NCI-H1436 treated with DMSO at 0.1 percent for 48 hours (cell line): ENCODE measurements at regions not wholly inside any gene's neighbourhood (a gene's known extent, or its start where the extent isn't known, plus 50 kb on each side); places are given as distances from the start of the nearest gene placed in this dataset.
"Not testable (repeated sequence)": the region's sequence is repeated elsewhere in the genome, so short reads cannot be mapped to it uniquely, and the experiment has no call there.

Experiments used
- DNase-seq: peaks from one replicate; lab custom pipeline; 2025; lab: John Stamatoyannopoulos, UW

GRCh38 chr12:25384038-25384892 lies 133.5 kb upstream of the KRAS start:
- no peak for DNase-seq

GRCh38 chr12:25382311-25383106 lies 131.8 kb upstream of the KRAS start:
- no peak for DNase-seq

DNA sequence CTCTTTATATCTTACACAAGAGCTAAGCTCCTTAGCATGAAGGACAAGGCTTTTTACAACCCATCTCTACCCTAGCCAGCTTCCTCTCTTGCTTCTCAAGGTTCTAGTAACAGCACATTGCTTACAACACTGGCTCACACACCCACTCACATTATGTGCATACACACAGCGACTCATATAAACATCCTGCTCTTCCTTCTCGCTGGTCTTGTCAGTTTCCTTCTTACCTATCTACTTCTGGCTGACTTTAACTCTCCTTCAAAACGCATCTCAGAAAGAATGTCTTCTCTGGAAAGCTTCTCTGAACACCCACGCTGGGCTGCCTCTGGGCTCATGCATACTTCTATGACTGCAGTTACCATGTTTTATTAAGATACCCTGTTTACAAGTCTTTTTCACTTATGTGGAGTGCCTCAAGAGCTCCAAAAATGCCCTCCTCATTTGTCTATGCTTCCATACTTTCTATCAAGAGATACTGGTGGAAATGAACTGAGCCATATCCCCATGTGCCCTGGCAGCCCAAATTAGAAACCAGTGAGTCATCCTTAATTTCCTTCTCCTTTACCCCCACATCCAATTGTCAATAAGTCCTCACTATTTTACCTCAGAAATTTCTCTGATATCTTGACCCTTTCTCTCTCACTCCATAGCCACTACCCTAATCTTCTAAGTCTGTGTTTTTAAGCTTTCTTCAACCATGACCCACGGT lies 126.9 kb upstream of the KRAS start:
- no peak for DNase-seq

GRCh38 chr12:25376985-25377384 lies 126.3 kb upstream of the KRAS start:
- no peak for DNase-seq

- DNase-seq: no peak
These were observed 125.7 kb upstream of the KRAS start for GRCh38 chr12:25376407-25376806.

DNA sequence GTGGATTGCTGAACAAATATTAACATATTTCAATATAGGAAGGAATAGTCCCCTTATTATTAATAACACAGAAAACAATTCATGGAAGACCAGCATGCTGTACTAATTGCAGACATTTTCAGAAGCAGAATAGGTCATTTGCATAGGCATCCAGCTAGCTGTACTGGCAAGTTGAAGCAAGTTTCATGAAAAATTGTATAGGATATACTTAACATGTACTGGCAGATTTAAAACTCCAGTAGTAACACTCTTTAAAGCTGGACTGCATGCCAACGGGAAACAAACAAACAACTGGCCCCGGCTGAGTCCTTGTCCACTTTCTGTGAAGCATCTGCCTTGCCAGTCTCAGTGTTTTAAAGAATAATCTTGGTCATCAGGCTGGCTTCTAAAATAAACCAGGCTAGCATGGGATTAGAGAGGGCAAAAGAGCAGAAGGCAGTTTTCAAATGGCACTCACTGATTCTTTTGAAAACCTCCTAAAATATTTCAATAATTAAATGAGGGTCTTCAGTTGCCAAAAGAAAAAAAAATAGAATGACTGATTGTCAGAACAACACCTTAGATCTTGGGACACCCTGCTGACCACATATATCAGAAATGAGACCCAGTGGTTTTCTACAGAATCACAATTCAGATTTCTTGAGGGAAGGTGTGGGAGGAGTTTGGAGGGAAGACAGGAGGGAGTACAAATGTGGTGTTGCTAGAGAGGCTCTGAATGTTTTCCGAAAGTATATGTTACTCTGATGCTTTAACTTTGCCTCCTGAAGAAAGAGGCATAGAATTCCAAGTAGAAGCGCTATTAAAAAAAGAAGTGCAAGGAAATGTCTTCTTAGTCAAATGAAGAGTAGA lies 122.5 kb upstream of the KRAS start:
- no peak for DNase-seq

DNA sequence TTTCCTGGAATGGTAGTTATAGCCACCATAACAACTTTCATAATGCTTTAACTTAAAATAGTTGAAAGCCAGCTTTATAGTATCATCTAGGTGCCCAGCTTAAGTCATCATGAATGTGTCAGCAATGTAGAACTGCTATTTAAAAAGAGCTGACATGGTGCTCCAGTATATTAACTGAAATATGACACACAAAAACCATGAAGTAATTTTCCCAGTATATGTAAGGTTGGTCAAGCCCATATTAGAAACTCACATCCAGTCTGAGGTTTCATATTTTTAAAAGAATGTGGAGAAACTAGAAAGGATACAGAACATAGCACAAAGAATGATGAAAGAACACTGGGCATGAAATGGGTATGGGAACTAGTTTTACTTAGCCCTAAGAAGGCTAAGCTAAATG lies 121.3 kb upstream of the KRAS start:
- DNase-seq: no peak

DNA sequence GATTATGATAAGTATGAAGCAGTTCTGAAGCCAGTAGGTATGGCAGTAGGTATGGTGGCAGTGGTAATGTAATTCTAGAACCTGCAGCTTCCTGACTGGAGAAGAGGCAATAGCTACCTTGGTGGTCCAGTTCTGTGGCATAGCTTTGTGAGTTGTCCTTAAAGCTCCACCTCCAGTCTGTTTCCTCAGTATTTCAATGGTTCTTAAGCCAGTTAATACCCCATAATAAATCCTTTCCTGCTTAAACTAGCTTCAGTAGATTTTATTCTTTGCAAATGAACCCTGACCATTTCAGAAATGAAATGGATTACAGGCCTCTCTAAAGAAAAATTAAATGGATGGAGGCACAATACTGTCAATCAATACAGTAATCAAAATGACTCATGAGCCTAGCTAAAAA lies 117.8 kb upstream of the KRAS start:
- DNase-seq: no peak

GRCh38 chr12:25366122-25366521 lies 115.4 kb upstream of the KRAS start:
- no peak for DNase-seq

GRCh38 chr12:25365340-25365730 lies 114.6 kb upstream of the KRAS start:
- no peak for DNase-seq

DNA sequence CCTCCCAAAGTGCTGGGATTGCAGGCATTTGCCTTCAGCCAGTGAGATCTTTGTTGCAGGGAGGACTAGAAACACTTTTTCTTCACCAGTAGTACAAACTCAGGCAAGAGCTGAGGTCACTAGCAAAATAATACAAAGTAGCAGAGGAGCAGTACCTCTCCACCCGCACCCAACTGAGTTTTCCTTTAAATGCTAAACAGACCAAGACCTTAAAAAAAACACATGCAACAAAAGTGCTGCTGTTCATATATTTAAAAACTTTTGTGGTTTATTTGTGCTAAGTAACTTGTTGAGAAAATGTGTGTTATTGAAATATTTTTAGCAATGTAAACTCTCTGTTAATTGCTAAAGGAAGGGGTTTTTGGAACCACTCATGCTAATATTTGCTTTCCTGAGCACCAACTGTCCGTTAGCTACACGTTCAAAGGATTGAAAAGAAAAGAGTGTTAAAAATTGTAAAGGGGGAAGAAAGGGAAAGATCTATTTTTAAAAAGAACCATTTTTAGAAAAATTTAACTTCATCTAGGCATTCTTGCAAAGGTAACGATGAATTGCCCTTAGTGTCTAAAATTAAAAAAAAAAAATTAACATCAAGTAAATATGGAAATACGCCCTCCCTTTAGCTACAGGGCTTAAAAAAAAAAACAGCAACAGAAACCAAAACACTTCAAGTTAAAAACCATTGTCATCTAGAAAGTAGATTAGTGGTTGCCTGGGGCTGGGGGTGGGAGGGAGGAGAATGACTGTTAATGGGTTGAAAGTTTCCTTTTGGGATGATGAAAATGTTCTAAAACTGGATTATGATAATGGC lies 114.0 kb upstream of the KRAS start:
- DNase-seq: no peak

- no peak for DNase-seq
These were observed 111.9 kb upstream of the KRAS start for GRCh38 chr12:25362646-25363045.

DNA sequence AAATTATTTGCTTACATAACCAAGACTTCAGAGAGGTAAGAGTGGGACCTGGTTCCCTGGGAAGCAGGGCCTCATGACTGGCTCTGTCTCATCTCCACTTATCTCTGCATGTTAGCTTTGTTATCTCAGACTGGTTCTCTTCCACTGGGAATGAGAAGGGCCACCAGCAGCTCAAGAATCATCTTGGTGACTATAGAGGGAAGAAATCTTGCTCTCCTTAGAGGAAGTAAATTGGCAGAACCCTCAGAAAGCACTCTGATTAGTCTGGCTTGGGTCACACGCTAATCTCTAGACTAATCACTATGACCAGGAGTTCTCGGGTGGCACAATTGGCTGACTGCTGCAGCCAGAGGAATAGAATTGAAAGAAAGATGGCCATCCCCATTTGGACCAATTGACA lies 110.8 kb upstream of the KRAS start:
- no peak for DNase-seq

GRCh38 chr12:25357595-25357994 lies 106.9 kb upstream of the KRAS start:
- no peak for DNase-seq

- DNase-seq: not testable (repeated sequence)
These were observed 102.2 kb upstream of the KRAS start for GRCh38 chr12:25352942-25353341.

DNA sequence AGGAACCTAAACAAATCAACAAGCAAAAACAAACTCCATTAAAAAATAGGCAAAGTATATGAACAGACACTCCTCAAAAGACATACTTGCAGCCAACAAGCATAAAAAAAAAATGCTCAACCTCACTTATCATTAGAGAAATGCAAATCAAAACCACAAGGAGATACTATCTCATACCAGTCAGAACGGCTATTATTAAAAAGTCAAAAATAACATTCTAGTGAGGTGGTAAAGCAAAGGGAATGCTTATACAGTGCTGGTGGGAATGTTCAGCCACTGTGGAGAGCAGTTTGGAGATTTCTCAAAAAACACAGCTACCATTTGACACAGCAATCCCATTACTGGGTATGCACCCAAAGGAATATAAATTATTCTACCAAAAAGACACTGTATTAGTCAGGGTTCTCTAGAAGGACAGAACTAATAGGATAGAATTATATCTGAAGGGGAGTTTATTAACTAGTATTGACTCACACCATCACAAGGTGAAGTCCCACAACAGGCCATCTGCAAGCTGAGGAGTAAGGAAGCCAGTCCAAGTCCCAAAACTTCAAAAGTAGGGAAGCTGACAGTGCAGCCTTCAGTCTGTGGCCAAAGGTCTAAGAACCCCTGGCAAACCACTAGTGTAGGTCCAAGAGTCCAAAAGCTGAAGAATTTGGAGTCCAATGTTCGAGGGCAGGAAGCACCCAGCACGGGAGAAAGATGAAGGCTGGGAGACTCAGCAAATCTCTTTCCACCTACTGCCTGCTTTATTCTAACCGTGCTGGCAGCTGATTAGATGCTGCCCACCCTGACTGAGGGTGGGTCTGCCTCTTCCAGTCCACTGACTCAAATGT lies 101.6 kb upstream of the KRAS start:
- no peak for DNase-seq

DNA sequence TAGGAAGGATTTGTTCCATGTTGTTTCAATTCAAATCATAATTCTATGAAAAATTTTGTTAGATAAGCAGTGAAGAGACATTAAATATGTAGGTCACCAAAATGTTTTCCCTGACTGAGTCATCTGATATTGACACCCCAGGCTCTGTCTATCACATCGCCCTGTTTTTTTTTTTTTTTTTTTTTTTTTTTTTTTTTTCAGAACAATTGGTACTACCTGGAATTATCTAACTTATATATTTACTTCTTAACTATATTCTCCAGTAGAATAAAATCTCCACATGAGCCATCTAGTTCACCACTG lies 97.8 kb upstream of the KRAS start:
- no peak for DNase-seq

DNA sequence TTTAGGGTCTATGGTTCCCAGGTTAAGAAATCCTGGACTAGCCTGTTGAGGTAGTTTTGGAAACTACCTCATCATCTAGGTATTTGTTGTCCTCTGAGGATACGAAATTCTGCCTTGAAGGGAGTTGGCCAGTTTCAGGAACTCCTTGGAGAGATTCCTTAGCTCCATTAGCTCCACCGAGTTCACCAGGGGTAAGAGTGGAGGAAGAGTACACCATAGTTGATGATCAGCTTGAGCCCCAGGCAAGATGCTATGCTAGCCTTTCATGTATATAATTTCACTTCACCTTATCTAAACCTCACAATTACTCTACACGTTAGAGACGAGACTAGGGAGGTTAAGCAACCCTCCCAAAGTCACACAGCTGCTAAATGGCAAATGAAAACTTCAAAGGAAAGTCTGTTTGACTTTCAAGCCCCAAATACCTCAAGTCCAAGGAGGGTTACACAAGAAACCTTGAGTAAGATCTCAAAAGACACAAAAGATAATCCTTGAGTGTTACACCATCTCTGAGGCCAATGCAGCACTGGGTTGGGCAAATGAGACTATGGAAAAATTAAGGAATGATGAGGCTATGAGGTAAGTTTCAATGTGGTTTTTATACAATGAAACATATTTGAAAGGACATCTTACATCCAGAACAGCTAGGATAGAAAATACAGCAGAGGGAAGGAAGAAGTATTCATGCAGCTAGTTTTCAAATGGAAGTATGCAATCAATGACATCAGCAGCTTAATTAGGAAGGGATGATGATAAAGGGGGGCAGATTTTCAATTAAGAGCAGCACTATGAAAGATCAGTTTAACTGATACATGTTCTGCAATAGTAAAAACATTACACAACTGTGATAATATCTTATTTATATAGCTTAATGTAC lies 97.2 kb upstream of the KRAS start:
- no peak for DNase-seq

- DNase-seq: not testable (repeated sequence)
These were observed 91.1 kb upstream of the KRAS start for GRCh38 chr12:25341877-25342276.
